ENCODE measurements at regions not wholly inside any gene's neighbourhood (a gene's known extent, or its start where the extent isn't known, plus 50 kb on each side); places are given as distances from the start of the nearest gene placed in this dataset.
"Not testable (repeated sequence)": the region's sequence is repeated elsewhere in the genome, so short reads cannot be mapped to it uniquely, and the experiment has no call there.

GRCh38 chr2:40027968-40028367, 248.9 kb upstream of the THUMPD2 start:
- H3K4me3 Mint-ChIP-seq, result no peak overlapping the region
- H3K4me1 Mint-ChIP-seq, result no peaks in the 10 kb centered on the region
- H3K27me3 Mint-ChIP-seq (ENCODE audit: low read depth in 3 of 3), result peaks cover 0 to 3% (median 0%) of the 10 kb centered on the region in 3 donors

DNA sequence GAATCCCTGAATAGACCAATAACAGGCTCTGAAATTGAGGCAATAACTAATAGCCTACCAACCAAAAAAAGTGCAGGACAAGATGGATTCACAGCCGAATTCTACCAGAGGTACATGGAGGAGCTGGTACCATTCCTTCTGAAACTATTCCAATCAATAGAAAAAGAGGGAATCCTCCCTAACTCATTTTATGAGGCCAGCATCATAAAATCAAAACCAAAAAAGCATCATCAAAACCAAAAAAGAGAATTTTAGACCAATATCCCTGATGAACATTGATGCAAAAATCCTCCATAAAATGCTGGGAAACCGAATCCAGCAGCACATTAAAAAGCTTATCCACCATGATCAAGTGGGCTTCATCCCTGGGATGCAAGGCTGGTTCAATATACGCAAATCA, 246.2 kb upstream of the THUMPD2 start:
- not testable (repeated sequence) for H3K4me3 Mint-ChIP-seq; H3K4me1 Mint-ChIP-seq; H3K27ac Mint-ChIP-seq; H3K27me3 Mint-ChIP-seq (ENCODE audit: low read depth in 3 of 3); DNase-seq; H3K36me3 Mint-ChIP-seq
- H3K9me3 Mint-ChIP-seq, result peaks cover 8 to 24% (median 15%) of the 10 kb centered on the region in 6 donors

More at GRCh38 chr2:40027968-40028367, 248.9 kb upstream of the THUMPD2 start:
- Mint-ChIP-seq H3K27ac (no peak overlapping the region), H3K9me3 (peaks cover 4 to 18% (median 6%) of the 10 kb centered on the region in 6 donors), H3K36me3 (peaks cover 0 to 3% (median 0%) of the 10 kb centered on the region in 3 donors)
- no peak for DNase-seq

- no peak for DNase-seq
- Mint-ChIP-seq H3K4me1 (no peaks in the 10 kb centered on the region), H3K9me3 (peaks cover 7 to 34% (median 15%) of the 10 kb centered on the region in 6 donors)
Observed at GRCh38 chr2:40020997-40021396, 241.9 kb upstream of the THUMPD2 start.

GRCh38 chr2:40016151-40016885, 237.3 kb upstream of the THUMPD2 start:
- Mint-ChIP-seq H3K4me3 (no peak overlapping the region), H3K9me3 (peaks cover 5 to 24% (median 7%) of the 10 kb centered on the region in 6 donors), H3K4me1 (no peaks in the 10 kb centered on the region), H3K27me3 (ENCODE audit: low read depth in 3 of 3) (peaks cover 0 to 4% (median 0%) of the 10 kb centered on the region in 3 donors), H3K36me3 (peaks cover 0 to 4% (median 0%) of the 10 kb centered on the region in 3 donors), H3K27ac (no peak overlapping the region)
- DNase-seq, result no peak

More at GRCh38 chr2:40020997-40021396, 241.9 kb upstream of the THUMPD2 start:
- no peak overlapping the region for H3K4me3 Mint-ChIP-seq
- H3K36me3 Mint-ChIP-seq, result peaks cover 0 to 4% (median 3%) of the 10 kb centered on the region in 3 donors
- peaks cover 0 to 6% (median 0%) of the 10 kb centered on the region in 3 donors for H3K27me3 Mint-ChIP-seq (ENCODE audit: low read depth in 3 of 3)
- H3K27ac Mint-ChIP-seq, result no peak overlapping the region

GRCh38 chr2:40013962-40014361, 234.9 kb upstream of the THUMPD2 start:
- H3K4me1 Mint-ChIP-seq; H3K27ac Mint-ChIP-seq; DNase-seq; H3K36me3 Mint-ChIP-seq; H3K27me3 Mint-ChIP-seq (ENCODE audit: low read depth in 3 of 3); H3K4me3 Mint-ChIP-seq: not testable (repeated sequence)
- peaks cover 3 to 13% (median 6%) of the 10 kb centered on the region in 6 donors for H3K9me3 Mint-ChIP-seq

- Mint-ChIP-seq H3K4me1 (no peaks in the 10 kb centered on the region), H3K9me3 (peaks cover 0 to 5% (median 2%) of the 10 kb centered on the region in 6 donors), H3K27me3 (ENCODE audit: low read depth in 3 of 3) (no peaks in the 10 kb centered on the region), H3K27ac (no peak overlapping the region), H3K4me3 (no peak overlapping the region), H3K36me3 (no peaks in the 10 kb centered on the region)
- DNase-seq, result no peak
Observed at GRCh38 chr2:40004336-40004735, 225.3 kb upstream of the THUMPD2 start.

DNA sequence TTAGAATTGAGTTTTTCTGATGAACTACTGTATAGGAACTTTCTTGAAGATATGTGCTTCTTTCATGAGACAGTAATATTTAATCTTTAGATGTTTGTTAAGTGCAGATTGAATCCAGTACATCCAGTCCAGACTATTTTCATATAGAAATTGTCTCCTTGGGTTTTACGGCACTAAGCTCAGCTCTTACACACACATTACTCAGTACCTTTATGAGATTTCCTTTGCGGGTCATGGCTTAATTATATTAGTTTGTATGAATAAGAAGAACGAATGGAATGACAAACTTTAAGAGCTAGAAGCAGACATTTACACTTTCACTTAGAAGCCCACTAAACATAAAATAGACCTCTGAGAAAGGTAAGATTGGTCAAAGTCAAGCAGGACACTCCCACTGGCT, 223.3 kb upstream of the THUMPD2 start:
- Mint-ChIP-seq H3K27me3 (ENCODE audit: low read depth in 3 of 3) (no peaks in the 10 kb centered on the region), H3K4me1 (no peaks in the 10 kb centered on the region), H3K9me3 (peaks cover 0 to 6% (median 1%) of the 10 kb centered on the region in 6 donors), H3K27ac (no peak overlapping the region), H3K4me3 (no peak overlapping the region), H3K36me3 (no peaks in the 10 kb centered on the region)
- no peak for DNase-seq

GRCh38 chr2:39999864-40000263, 220.8 kb upstream of the THUMPD2 start:
- H3K36me3 Mint-ChIP-seq, result no peaks in the 10 kb centered on the region

GRCh38 chr2:39998617-39999016, 219.6 kb upstream of the THUMPD2 start:
- Mint-ChIP-seq H3K27me3 (ENCODE audit: low read depth in 3 of 3) (no peaks in the 10 kb centered on the region), H3K4me1 (no peaks in the 10 kb centered on the region), H3K27ac (no peak overlapping the region), H3K36me3 (no peaks in the 10 kb centered on the region), H3K4me3 (no peak overlapping the region), H3K9me3 (peaks cover 0 to 6% (median 0%) of the 10 kb centered on the region in 6 donors)
- DNase-seq, result no peak

More at GRCh38 chr2:39999864-40000263, 220.8 kb upstream of the THUMPD2 start:
- Mint-ChIP-seq H3K9me3 (peaks cover 0 to 6% (median 1%) of the 10 kb centered on the region in 6 donors), H3K27me3 (ENCODE audit: low read depth in 3 of 3) (no peaks in the 10 kb centered on the region), H3K27ac (no peak overlapping the region), H3K4me1 (no peaks in the 10 kb centered on the region), H3K4me3 (no peak overlapping the region)
- no peak for DNase-seq

GRCh38 chr2:39996653-39997080, 217.6 kb upstream of the THUMPD2 start:
- Mint-ChIP-seq H3K27ac (no peak overlapping the region), H3K4me1 (no peaks in the 10 kb centered on the region), H3K36me3 (no peaks in the 10 kb centered on the region), H3K9me3 (peaks cover 0 to 5% (median 1%) of the 10 kb centered on the region in 6 donors), H3K4me3 (no peak overlapping the region), H3K27me3 (ENCODE audit: low read depth in 3 of 3) (no peaks in the 10 kb centered on the region)
- DNase-seq, result no peak

- DNase-seq, result no peak
- Mint-ChIP-seq H3K27me3 (ENCODE audit: low read depth in 3 of 3) (no peaks in the 10 kb centered on the region), H3K9me3 (peaks cover 0 to 5% (median under 1%) of the 10 kb centered on the region in 6 donors), H3K4me1 (no peaks in the 10 kb centered on the region), H3K36me3 (no peaks in the 10 kb centered on the region), H3K4me3 (no peak overlapping the region), H3K27ac (no peak overlapping the region)
Observed at GRCh38 chr2:39995005-39995737, 216.1 kb upstream of the THUMPD2 start.

GRCh38 chr2:39994151-39994550, 215.1 kb upstream of the THUMPD2 start:
- no peak for DNase-seq
- Mint-ChIP-seq H3K27me3 (ENCODE audit: low read depth in 3 of 3) (no peaks in the 10 kb centered on the region), H3K4me3 (no peak overlapping the region), H3K27ac (no peak overlapping the region), H3K4me1 (no peaks in the 10 kb centered on the region), H3K36me3 (no peaks in the 10 kb centered on the region), H3K9me3 (peaks cover 0 to 3% (median 0%) of the 10 kb centered on the region in 6 donors)

- no peaks in the 10 kb centered on the region for H3K36me3 Mint-ChIP-seq
- no peak overlapping the region for H3K4me3 Mint-ChIP-seq
Observed at GRCh38 chr2:39991298-39991697, 212.2 kb upstream of the THUMPD2 start.

DNA sequence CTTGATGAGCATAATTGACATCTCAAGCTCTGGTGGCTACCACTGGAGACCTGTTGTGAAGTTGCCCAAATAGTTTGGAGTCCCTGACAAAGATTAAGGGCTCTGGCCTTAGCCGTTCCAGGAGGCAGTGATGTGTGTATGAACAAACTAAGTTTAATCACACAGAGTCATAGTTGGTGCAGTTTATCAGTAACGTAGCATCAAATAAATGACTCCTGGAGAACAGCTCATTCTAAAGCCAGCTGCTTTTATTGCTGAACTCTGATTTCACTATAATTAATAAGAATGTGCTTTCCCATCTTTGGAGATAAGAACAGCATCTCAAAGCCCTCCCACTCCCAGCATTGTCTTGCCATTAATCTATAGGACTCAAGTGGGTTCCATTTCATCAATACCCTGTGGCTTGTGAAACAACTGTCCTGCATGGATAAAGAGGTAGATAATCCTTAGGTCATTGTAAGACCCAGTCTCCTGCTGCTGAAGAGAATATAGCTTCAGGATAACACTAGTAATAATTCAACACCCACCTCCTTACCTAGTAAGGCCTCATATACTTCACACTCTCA, 211.4 kb upstream of the THUMPD2 start:
- Mint-ChIP-seq H3K4me3 (no peak overlapping the region), H3K27me3 (ENCODE audit: low read depth in 3 of 3) (no peaks in the 10 kb centered on the region), H3K9me3 (peaks cover 0 to 9% (median 2%) of the 10 kb centered on the region in 6 donors), H3K36me3 (no peaks in the 10 kb centered on the region), H3K4me1 (no peaks in the 10 kb centered on the region), H3K27ac (no peak overlapping the region)
- no peak for DNase-seq

More at GRCh38 chr2:39991298-39991697, 212.2 kb upstream of the THUMPD2 start:
- Mint-ChIP-seq H3K4me1 (no peaks in the 10 kb centered on the region), H3K27ac (no peak overlapping the region), H3K9me3 (peaks cover 0 to 6% (median 2%) of the 10 kb centered on the region in 6 donors), H3K27me3 (ENCODE audit: low read depth in 3 of 3) (no peaks in the 10 kb centered on the region)
- no peak for DNase-seq

All from immature natural killer cell (primary cell).